ENCODE measurements at regions not wholly inside any gene's neighbourhood (a gene's known extent, or its start where the extent isn't known, plus 50 kb on each side); places are given as distances from the start of the nearest gene placed in this dataset.

DNA sequence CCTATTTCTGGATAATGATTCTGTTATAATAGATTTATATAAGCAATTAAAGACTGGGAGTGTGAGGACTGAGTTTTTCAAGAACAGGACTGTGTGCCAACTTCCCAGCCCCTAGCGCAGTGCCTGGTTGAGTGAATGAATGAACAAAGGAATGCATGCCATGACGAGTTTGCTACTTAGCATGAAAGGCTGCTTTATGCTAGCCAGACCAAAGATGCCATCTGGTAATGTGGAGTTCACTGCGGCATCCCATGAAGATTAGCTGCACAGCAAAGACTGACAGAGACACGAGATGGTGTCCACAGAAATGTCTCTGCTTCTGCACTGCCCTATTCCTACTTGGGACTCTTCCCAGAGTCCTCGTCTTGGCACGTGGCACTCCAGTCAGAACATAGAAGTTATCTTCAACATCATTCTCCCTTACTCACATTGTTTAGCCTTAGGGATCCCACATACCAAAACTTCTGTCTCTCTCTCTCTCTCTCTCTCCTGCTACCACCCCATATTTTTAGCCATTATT lies 283.9 kb upstream of the CTNNB1 start:
- ChIA-PET POLR2A (ENCODE audit: partially characterized antibody) (no interaction called here), CTCF (ENCODE audit: partially characterized antibody) (interaction anchor here (2.4 kb wide), 1 partner anchor 14 kb away, joined by 4 read pairs; no protein-coding TSS in a partner anchor)
- H3K23ac ChIP-seq (ENCODE audit: insufficient read length) = no peak overlapping the region
- H3K56ac ChIP-seq (replicated peaks; ENCODE audit: insufficient read length, low read depth, low read length) = no peak overlapping the region
- H3K9me3 ChIP-seq (ENCODE audit: insufficient read depth in 2 of 2, low read depth in 1 of 2, low read length in 1 of 2) = no peaks in the 10 kb centered on the region
- no peak overlapping the region for H4K91ac ChIP-seq (replicated peaks; ENCODE audit: insufficient read length, low read length)
- H2BK5ac ChIP-seq (ENCODE audit: low read depth, low read length) = no peak overlapping the region
- DNase-seq (ENCODE audit: low read depth in 1 of 2, low spot score in 2 of 2) = no peak
- H2BK20ac ChIP-seq (ENCODE audit: low read length) = no peak overlapping the region
- no peak overlapping the region for H2BK12ac ChIP-seq (ENCODE audit: low read depth, low read length)
- no peak overlapping the region; the same call in 1 of the 2 replicates for H2BK15ac ChIP-seq (ENCODE audit: low read length)
- no peaks in the 10 kb centered on the region for H3K27me3 ChIP-seq (replicated peaks in 1 of 4; ENCODE audit: control insufficient read depth in 3 of 4, extremely low read depth in 1 of 4, insufficient read depth in 3 of 4, low read length in 3 of 4)
- no peak overlapping the region for H3K27ac ChIP-seq (ENCODE audit: low read depth, low read length)
- no peak overlapping the region for H3K14ac ChIP-seq (ENCODE audit: insufficient read length)
- H4K20me1 ChIP-seq (replicated peaks in 1 of 2; ENCODE audit: control insufficient read depth in 1 of 2, insufficient read depth in 2 of 2, low read length in 2 of 2) = no peaks in the 10 kb centered on the region
- H3K4me3 ChIP-seq (ENCODE audit: extremely low read depth in 1 of 4, insufficient read depth in 2 of 4, low read depth in 3 of 4, low read length in 4 of 4) = no peak overlapping the region
- H3K4ac ChIP-seq (replicated peaks; ENCODE audit: insufficient read length, low read depth, low read length) = no peak overlapping the region
- H3K79me1 ChIP-seq (ENCODE audit: low read depth, low read length) = no peaks in the 10 kb centered on the region; the same call in 1 of the 2 replicates
- FAIRE-seq = no peak
- no peaks in the 10 kb centered on the region for H3K79me2 ChIP-seq (ENCODE audit: control insufficient read depth in 1 of 2, insufficient read depth in 2 of 2, low read length in 2 of 2)
- no peak overlapping the region for H3K4me2 ChIP-seq (ENCODE audit: insufficient read depth in 1 of 2, low read depth in 2 of 2, low read length in 2 of 2)
- 84% methylated on average over 6 of the region's 6 CpGs; no CpG with 5 or more reads in 1 of the 2 experiments for WGBS, 2 experiments (ENCODE audit: extremely low coverage in 1 of 2, insufficient coverage in 1 of 2, insufficient read length in 1 of 2, insufficient replicate concordance in 2 of 2, low coverage in 1 of 2, low lambda C conversion rate in 2 of 2, missing lambda C conversion rate in 1 of 2)
- H3K4me1 ChIP-seq (replicated peaks in 1 of 4; ENCODE audit: control insufficient read depth in 3 of 4, insufficient read depth in 4 of 4, low read length in 3 of 4) = peaks cover 0 to 5% (median 1%) of the 10 kb centered on the region in 4 experiments; a peak in 2 of 7 replicates
- no peak overlapping the region for H4K8ac ChIP-seq (ENCODE audit: extremely low read depth, insufficient read depth, low read length)
- H3K36me3 ChIP-seq (ENCODE audit: control insufficient read depth in 2 of 4, insufficient read depth in 4 of 4, low read length in 3 of 4) = no peaks in the 10 kb centered on the region
- H3K18ac ChIP-seq (ENCODE audit: extremely low read depth, low read length) = no peak overlapping the region
- no peak overlapping the region for H2AK5ac ChIP-seq (ENCODE audit: low read depth, low read length)
- no peak overlapping the region for H4K5ac ChIP-seq (ENCODE audit: insufficient read length, low read depth, low read length)
- no peak overlapping the region for H3K9ac ChIP-seq (replicated peaks in 1 of 4; ENCODE audit: extremely low read depth in 1 of 4, low read depth in 3 of 4, low read length in 3 of 4)
- H2AFZ ChIP-seq (ENCODE audit: low read length) = no peak overlapping the region
- no peak overlapping the region for H2BK120ac ChIP-seq (replicated peaks; ENCODE audit: low read depth, low read length)
- no peaks in the 10 kb centered on the region; the same call in 1 of the 2 replicates for H3K23me2 ChIP-seq (ENCODE audit: low read depth, low read length)
- no peak for TF ChIP-seq RFX5 (IDR thresholded peaks at IDR 0.05; ENCODE audit: borderline replicate concordance, low read depth, low read length)
- TF ChIP-seq BACH1 (IDR thresholded peaks at IDR 0.05; ENCODE audit: low read length) = no peak
- no peak for TF ChIP-seq CEBPB (IDR thresholded peaks at IDR 0.05; ENCODE audit: low read depth, low read length)
- no peak for TF ChIP-seq GTF2F1 (IDR thresholded peaks at IDR 0.05; ENCODE audit: borderline replicate concordance, low read depth, low read length)
- no peak for TF ChIP-seq CTBP2 (IDR thresholded peaks at IDR 0.05; ENCODE audit: borderline replicate concordance, insufficient read depth, insufficient read length, low read length)
